DND-41 (cell line): ENCODE measurements at regions not wholly inside any gene's neighbourhood (a gene's known extent, or its start where the extent isn't known, plus 50 kb on each side); places are given as distances from the start of the nearest gene placed in this dataset.

Source experiments
- EZH2 ChIP-seq: IDR thresholded peaks from 3 replicates; pipeline ENCODE4 v1.6.1; 2012; ENCODE audit warnings: borderline replicate concordance, low read depth, mild to moderate bottlenecking, moderate library complexity, low read length, inconsistent platforms; ENCODE audit not compliant: severe bottlenecking
- TF ChIP-seq, protein P1 (sequence below): IDR thresholded peaks from 2 replicates; pipeline ENCODE4 v1.5.1; 2012; ENCODE audit warnings: borderline replicate concordance, low read length, moderate library complexity, mild to moderate bottlenecking; ENCODE audit not compliant: poor library complexity, severe bottlenecking; ENCODE audit errors: extremely low read depth

DNA sequence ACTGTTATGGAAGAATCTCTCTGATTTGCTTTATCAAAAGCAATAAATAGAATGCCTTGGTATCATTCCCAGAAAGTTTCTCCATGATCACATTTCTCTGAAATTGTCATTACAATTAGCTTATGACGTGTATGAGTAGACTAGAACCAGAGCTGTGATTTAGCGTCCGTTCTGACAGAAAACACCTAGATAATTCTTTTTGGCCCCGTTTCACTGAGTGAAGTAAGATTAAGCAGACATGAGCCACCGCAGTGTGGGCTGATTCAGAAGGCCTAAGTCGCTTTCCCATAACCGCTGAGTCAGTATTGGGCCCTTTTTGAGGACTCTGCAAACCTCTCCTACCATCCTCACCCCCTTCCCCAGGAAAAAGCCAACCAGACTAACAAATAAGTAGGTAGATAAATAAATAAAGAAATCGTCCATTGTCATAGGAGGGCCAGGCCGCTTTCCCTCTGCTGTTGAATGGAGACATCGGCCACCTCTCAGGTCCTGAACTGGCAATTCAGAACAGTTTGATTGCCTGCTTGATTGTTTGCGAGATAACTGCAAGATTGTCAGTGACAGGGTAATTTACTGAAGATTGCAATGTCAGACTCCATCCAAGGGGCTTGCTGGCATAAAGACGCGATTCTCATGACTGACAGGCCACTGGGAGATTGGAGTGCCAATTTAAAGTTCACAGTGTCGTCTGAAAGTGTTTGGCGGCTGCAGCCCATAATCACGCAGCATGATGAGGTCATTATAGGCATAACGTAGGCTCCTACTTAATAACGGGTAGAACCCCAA, 105.0 kb upstream of the WWC1 start:
- TF ChIP-seq, protein P1, sequence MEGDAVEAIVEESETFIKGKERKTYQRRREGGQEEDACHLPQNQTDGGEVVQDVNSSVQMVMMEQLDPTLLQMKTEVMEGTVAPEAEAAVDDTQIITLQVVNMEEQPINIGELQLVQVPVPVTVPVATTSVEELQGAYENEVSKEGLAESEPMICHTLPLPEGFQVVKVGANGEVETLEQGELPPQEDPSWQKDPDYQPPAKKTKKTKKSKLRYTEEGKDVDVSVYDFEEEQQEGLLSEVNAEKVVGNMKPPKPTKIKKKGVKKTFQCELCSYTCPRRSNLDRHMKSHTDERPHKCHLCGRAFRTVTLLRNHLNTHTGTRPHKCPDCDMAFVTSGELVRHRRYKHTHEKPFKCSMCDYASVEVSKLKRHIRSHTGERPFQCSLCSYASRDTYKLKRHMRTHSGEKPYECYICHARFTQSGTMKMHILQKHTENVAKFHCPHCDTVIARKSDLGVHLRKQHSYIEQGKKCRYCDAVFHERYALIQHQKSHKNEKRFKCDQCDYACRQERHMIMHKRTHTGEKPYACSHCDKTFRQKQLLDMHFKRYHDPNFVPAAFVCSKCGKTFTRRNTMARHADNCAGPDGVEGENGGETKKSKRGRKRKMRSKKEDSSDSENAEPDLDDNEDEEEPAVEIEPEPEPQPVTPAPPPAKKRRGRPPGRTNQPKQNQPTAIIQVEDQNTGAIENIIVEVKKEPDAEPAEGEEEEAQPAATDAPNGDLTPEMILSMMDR, result no peak
- no peak for TF ChIP-seq EZH2
